Thyroid gland (tissue), 4 donors: ENCODE measurements at regions not wholly inside any gene's neighbourhood (a gene's known extent, or its start where the extent isn't known, plus 50 kb on each side); places are given as distances from the start of the nearest gene placed in this dataset.
"Not testable (repeated sequence)": the region's sequence is repeated elsewhere in the genome, so short reads cannot be mapped to it uniquely, and the experiment has no call there.

ENCODE experiments used
- DNase-seq, 2 donors: peaks; one replicate each; pipeline ENCODE4 v3.0.0-alpha.2; 2019
- H3K27ac ChIP-seq, 3 donors: fragments of 200-600 bp; sonication (generic); 1 replicate in 2 of 3; 2 replicates in 1 of 3; pipeline ENCODE4 v1.5.1; 2016 to 2019; ENCODE audit warnings: mild to moderate bottlenecking in 1 of 3, moderate library complexity in 1 of 3
- H3K27me3 ChIP-seq: fragments of 200-600 bp; sonication (generic); one replicate; pipeline ENCODE4 v1.5.1; 2019
- H3K36me3 ChIP-seq, 2 donors: fragments of 200-600 bp; sonication (generic); one replicate each; pipeline ENCODE4 v1.5.1; 2016 to 2019
- H3K4me1 ChIP-seq, 2 donors: fragments of 200-600 bp; sonication (generic); one replicate each; pipeline ENCODE4 v1.5.1; 2017 to 2019
- H3K4me3 ChIP-seq, 3 donors: fragments of 200-600 bp; sonication (generic); replicated peaks in 1 of 3; 1 replicate in 2 of 3; 2 replicates in 1 of 3; pipeline ENCODE4 v1.5.1; 2016; ENCODE audit warnings: mild to moderate bottlenecking in 1 of 3
- H3K9me3 ChIP-seq: fragments of 200-600 bp; sonication (generic); one replicate; pipeline ENCODE4 v1.5.1; 2017
- CTCF ChIP-seq, 6 experiments: fragments of 200-600 bp in 3 of 6; fragments of 450-650 bp in 3 of 6; sonication (generic) in 3 of 6; IDR thresholded peaks; one replicate each; pipeline ENCODE4 v1.5.1; 2016 to 2019; ENCODE audit warnings: antibody characterized with exemption in 6 of 6, mild to moderate bottlenecking in 2 of 6, inconsistent platforms in 1 of 6, moderate library complexity in 1 of 6
- POLR2A ChIP-seq, 2 donors: fragments of 450-650 bp; IDR thresholded peaks; one replicate each; pipeline ENCODE4 v1.6.1; 2017; ENCODE audit warnings: antibody characterized with exemption in 2 of 2, mild to moderate bottlenecking in 2 of 2, moderate library complexity in 1 of 2
- WGBS, 2 donors: methylation state at CpG; one replicate each; pipeline ENCODE4 v1.1.5; 2017; 5-methylcytosine and 5-hydroxymethylcytosine counted together
- intact Hi-C: fragments of 100-400 bp; cut with DNase I; formaldehyde crosslinking; loops from one replicate; pipeline ENCODE4 v1.15.1; 2023

- WGBS, 2 donors: 70 to 76% methylated on average over 5 of the region's 5 CpGs
- Histone ChIP-seq H3K27me3 (no peaks in the 10 kb centered on the region), H3K9me3 (no peaks in the 10 kb centered on the region), H3K27ac (no peak overlapping the region), H3K4me3 (no peak overlapping the region), H3K4me1 (no peaks in the 10 kb centered on the region), H3K36me3 (no peaks in the 10 kb centered on the region)
- intact Hi-C loops: no loop called here
- no peak for TF ChIP-seq CTCF (IDR thresholded peaks at IDR 0.05)
- no peak for TF ChIP-seq POLR2A (IDR thresholded peaks at IDR 0.05)
- no peak for DNase-seq
Observed at GRCh38 chrX:18102006-18102405, 118.7 kb downstream of the BEND2 start.

DNA sequence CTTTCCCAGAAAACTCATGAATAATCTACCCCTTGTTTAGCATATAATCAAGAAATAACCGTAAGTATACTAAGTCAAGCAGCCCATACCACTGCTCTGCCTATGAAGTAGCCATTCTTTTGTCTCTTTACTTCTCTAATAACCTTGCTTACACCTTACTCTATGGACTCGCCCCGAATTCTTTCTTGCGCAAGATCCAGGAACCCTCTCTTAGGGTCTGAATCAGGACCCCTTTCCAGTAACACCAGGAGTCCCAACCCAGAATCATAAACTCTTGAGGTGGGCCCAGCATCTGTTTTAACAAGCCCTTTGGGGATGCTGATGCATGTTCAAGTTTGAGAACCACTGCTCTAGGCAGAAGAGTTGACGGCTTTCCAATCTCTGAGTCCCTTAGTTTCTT, 119.6 kb downstream of the BEND2 start:
- WGBS, 2 donors: 98 to 100% methylated on average over 4 to 5 of the region's 5 CpGs
- no peak overlapping the region for H3K27ac ChIP-seq
- DNase-seq: no peak
- no peak overlapping the region for H3K4me3 ChIP-seq
- H3K27me3 ChIP-seq: no peaks in the 10 kb centered on the region
- intact Hi-C loops: no loop called here
- H3K36me3 ChIP-seq: no peaks in the 10 kb centered on the region
- no peak for TF ChIP-seq POLR2A (IDR thresholded peaks at IDR 0.05)
- H3K4me1 ChIP-seq: no peaks in the 10 kb centered on the region
- H3K9me3 ChIP-seq: no peaks in the 10 kb centered on the region

DNA sequence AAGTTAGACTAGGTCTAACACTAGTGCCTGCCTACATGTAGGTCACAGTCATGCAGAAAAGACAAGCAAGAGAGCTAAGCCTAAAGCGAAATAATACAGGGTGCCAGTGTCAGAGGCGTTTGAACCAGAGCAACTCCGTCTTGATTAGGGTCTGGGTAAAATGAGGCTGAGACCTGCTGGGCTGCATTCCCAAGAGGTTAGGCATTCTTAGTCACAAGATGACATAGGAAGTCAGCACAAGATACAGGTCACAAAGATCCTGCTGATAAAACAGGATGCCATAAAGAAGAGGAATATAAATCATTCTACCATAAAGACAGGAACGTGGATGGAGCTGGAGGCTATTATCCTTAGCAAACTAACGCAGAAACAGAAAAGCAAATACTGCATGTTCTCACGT, 120.9 kb downstream of the BEND2 start:
- Histone ChIP-seq H3K27me3 (no peaks in the 10 kb centered on the region), H3K36me3 (no peaks in the 10 kb centered on the region), H3K9me3 (no peaks in the 10 kb centered on the region), H3K4me1 (no peaks in the 10 kb centered on the region), H3K27ac (no peak overlapping the region), H3K4me3 (no peak overlapping the region)
- no peak for DNase-seq
- WGBS, 2 donors: 77 to 80% methylated on average over 6 of the region's 6 CpGs
- TF ChIP-seq POLR2A (IDR thresholded peaks at IDR 0.05): no peak
- no peak for TF ChIP-seq CTCF (IDR thresholded peaks at IDR 0.05)
- intact Hi-C loops: no loop called here

DNA sequence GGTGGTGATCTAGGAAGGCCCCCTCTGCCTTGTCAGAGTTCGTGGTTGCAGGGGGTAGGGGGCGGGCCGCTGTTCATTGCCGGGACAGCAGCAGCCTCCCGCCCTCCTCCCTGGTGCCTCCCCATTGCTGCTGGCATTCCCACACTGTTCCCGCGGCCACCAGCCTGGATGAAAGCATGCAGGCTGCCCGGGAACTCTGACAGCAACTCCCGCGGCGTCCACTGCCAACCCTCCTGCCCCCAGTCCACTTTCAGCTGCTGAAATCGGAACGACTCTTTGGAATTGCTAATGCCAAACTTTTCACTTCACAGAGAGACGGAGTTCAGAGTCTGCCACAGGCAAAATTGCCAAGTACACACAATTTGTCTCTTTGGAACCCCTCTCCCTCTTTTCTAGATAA, 121.9 kb downstream of the BEND2 start:
- Histone ChIP-seq H3K9me3 (no peaks in the 10 kb centered on the region), H3K27me3 (no peaks in the 10 kb centered on the region), H3K27ac (no peak overlapping the region), H3K36me3 (no peaks in the 10 kb centered on the region), H3K4me1 (no peaks in the 10 kb centered on the region), H3K4me3 (no peak overlapping the region)
- intact Hi-C loops: no loop called here
- no peak for TF ChIP-seq CTCF (IDR thresholded peaks at IDR 0.05)
- no peak for TF ChIP-seq POLR2A (IDR thresholded peaks at IDR 0.05)
- WGBS, 2 donors: 4 to 14% methylated on average over 3 to 9 of the region's 14 CpGs
- DNase-seq: no peak

- H3K4me3 ChIP-seq: no peak overlapping the region
- H3K27ac ChIP-seq: no peak overlapping the region
- TF ChIP-seq CTCF (IDR thresholded peaks at IDR 0.05): no peak
- no peak for TF ChIP-seq POLR2A (IDR thresholded peaks at IDR 0.05)
- no peaks in the 10 kb centered on the region for H3K36me3 ChIP-seq
- no peaks in the 10 kb centered on the region for H3K9me3 ChIP-seq
- H3K4me1 ChIP-seq: no peaks in the 10 kb centered on the region
- intact Hi-C loops: no loop called here
- no peak for DNase-seq
- no peaks in the 10 kb centered on the region for H3K27me3 ChIP-seq
Observed at GRCh38 chrX:18076434-18076833, 144.3 kb downstream of the BEND2 start.

DNA sequence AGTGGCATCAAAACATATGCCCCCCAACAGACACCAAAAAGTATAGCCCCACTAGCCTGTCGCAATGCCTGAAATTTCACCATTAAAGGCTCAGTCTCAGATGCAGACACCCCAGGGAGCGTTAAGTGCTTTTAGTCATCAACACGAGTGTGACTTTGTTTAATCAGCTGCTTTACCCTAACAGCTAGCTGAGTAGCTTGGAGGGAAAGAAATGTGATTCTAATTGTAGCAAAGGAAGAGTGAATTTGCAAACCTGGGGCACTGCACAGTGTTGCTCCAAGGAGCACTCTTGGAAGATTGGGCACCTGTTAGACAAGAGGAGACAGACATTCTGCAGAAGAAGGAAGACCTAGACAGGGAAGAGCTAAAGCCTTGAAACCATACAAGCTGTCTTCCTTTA, 145.1 kb downstream of the BEND2 start:
- no peak for DNase-seq
- no peaks in the 10 kb centered on the region for H3K27me3 ChIP-seq
- H3K36me3 ChIP-seq: no peaks in the 10 kb centered on the region
- no peak for TF ChIP-seq POLR2A (IDR thresholded peaks at IDR 0.05)
- TF ChIP-seq CTCF (IDR thresholded peaks at IDR 0.05): no peak
- 27 to 51% methylated on average over 2 to 3 of the region's 3 CpGs for WGBS, 2 donors
- no peak overlapping the region for H3K27ac ChIP-seq
- intact Hi-C loops: no loop called here
- no peaks in the 10 kb centered on the region for H3K9me3 ChIP-seq
- no peaks in the 10 kb centered on the region for H3K4me1 ChIP-seq
- H3K4me3 ChIP-seq: no peak overlapping the region

DNA sequence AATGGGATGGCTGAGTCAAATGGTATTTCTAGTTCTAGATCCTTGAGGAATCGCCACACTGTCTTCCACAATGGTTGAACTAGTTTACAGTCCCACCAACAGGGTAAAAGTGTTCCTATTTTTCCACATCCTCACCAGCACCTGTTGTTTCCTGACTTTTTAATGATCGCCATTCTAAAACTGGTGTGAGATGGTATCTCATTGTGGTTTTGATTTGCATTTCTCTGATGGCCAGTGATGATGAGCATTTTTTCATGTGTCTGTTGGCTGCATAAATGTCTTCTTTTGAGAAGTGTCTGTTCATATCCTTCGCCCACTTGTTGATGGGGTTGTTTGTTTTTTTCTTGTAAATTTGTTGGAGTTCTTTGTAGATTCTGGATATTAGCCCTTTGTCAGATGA, 152.6 kb downstream of the BEND2 start:
- DNase-seq, intact Hi-C loops, H3K4me1 ChIP-seq, H3K4me3 ChIP-seq, H3K27me3 ChIP-seq, H3K27ac ChIP-seq, H3K36me3 ChIP-seq, H3K9me3 ChIP-seq: not testable (repeated sequence)
- WGBS, 2 donors: 96 to 97% methylated on average over 2 to 3 of the region's 3 CpGs
